ENCODE measurements at regions not wholly inside any gene's neighbourhood (a gene's known extent, or its start where the extent isn't known, plus 50 kb on each side); places are given as distances from the start of the nearest gene placed in this dataset.

DNA sequence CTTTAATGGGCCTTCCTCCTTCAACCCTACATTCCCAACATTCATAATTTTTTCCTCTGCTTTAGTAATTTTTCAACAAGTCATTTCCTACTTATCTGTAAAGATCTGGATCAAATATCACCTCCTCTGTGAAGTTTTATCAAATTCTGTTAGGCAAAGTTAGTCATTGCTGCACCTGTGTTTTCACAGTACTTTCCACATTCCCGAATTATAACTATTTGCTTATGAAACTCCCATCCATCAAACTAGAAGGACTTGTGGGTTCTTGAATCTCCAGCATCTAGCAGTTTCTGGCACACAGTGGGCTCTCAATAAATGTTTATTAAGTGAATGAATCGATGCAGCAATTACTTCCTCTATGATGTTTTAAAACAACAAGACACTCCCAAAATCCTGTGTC, 257.6 kb downstream of the HDGFL1 start:
- no peak for TF ChIP-seq CTCF (IDR thresholded peaks at IDR 0.05)
- no peak for TF ChIP-seq POLR2A (IDR thresholded peaks at IDR 0.05)

All from right lobe of liver (tissue), 4 donors.